ELR (cell line): ENCODE measurements at regions not wholly inside any gene's neighbourhood (a gene's known extent, or its start where the extent isn't known, plus 50 kb on each side); places are given as distances from the start of the nearest gene placed in this dataset.
"Not testable (repeated sequence)": the region's sequence is repeated elsewhere in the genome, so short reads cannot be mapped to it uniquely, and the experiment has no call there.

ENCODE experiments used
- DNase-seq: peaks from one replicate; pipeline ENCODE4 v3.0.0-alpha.2; 2015; ENCODE audit warnings: low read depth

- DNase-seq, result not testable (repeated sequence)
These were observed 323.0 kb upstream of the ATP10A start for GRCh38 chr15:26186138-26186537.

DNA sequence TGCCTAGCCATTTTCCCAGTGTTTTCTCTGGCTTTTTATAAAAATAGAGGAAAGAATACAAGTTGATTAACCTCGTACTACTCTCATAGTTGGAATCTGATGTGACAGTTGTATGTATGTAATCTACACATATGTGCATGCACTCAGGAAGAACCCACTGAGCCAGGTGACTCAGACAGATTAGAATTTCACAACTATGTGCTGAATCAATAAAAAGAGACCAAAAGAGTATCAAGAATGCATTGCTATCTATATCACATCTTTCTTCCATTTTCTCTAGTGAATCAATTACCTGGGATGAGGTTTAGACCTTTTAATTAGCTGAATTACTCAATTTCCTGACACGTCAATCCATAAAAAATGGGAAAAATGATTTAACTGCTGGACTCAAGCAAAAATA, 319.3 kb upstream of the ATP10A start:
- no peak for DNase-seq

- DNase-seq, result no peak
These were observed 316.8 kb upstream of the ATP10A start for GRCh38 chr15:26179906-26180305.

DNA sequence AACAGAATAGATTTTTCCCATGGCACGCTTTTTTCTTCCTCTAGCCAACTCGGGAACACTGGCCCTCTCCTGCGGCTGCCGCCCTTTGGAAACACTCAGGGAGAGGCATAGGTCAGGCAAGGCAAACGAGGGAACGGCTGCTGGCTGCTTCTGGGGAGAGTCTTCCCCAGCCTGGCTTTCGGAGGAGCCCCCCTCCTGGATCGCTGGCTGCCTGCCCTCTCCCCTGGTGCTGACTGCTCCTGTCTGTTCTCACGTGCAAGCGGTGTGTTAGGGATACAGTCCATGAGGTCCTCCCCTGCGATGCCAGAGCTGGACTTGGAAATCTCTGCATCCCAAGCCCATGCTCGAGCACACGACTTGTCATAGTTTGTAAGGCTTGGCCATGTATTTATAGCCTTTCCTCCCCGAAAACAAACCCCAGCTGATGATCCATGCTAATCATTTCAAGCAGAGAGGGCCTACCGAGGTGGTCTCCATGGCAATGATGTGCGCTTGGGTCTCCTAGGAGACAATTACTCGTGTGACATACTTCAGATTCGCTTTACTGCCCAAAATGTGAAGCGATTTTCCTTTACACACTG, 315.6 kb upstream of the ATP10A start:
- DNase-seq, result no peak

GRCh38 chr15:26177816-26178215, 314.7 kb upstream of the ATP10A start:
- no peak for DNase-seq

DNA sequence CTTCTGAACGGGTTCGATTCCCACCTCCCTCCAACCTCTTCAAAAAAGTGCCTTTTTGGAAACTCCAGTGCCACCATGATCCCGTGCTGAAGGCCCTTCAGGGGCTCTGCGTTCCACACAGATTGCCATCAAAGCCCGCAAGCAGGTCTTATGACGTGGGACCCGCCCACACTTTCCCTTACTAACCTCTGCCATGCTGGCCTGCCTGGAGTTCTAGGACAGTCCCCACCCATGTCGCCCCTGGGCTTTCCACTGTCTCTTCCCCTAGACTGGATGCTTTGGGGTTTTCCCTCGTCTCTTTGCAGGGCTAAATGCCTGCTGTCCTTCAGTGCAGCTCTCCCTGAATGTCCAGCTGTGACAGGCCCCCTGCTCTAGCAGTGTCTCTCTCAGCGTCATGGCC, 313.7 kb upstream of the ATP10A start:
- no peak for DNase-seq

- DNase-seq, result no peak
These were observed 308.1 kb upstream of the ATP10A start for GRCh38 chr15:26171266-26171665.

GRCh38 chr15:26166429-26166828, 303.3 kb upstream of the ATP10A start:
- DNase-seq, result no peak

DNA sequence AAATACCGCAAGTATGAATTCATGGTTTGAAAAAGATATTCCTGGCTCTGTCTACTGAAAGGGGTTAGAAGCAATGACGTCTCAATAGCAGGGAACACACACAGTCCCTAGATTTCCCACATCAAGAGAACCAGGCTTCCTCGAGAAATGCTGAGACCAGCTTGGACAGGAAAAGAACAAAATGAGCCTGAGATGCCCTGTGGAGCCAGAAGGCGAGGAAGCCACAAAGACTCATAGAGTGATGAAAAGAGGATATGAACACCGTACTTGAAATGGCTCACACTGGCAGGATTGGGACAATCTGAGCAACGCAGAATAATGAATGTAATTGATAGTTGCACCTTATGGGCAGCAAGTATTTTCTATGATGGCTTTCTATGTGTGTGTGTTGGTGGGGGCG, 302.4 kb upstream of the ATP10A start:
- no peak for DNase-seq

DNA sequence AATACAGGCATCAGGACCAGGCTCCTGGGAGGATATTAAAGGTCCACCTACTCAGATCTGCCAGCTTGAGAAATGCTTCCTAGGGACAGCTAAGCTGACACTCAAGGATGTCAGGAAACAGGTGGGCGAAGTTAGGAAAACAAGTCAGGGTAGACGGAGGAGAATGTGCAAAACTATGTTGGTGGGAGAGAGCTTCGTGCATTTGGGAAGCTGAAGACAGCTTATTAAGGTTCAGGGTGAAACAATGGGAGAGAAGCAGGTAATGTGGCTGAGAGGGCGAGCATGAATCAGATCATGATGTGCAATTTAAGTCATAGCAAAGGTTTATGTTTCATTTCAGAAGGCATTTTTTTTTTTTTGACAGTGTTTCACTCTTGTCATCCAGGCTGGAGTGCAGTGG, 297.2 kb upstream of the ATP10A start:
- DNase-seq, result no peak

GRCh38 chr15:26158176-26158575, 295.0 kb upstream of the ATP10A start:
- DNase-seq, result no peak

GRCh38 chr15:26157081-26157480, 294.0 kb upstream of the ATP10A start:
- no peak for DNase-seq

DNA sequence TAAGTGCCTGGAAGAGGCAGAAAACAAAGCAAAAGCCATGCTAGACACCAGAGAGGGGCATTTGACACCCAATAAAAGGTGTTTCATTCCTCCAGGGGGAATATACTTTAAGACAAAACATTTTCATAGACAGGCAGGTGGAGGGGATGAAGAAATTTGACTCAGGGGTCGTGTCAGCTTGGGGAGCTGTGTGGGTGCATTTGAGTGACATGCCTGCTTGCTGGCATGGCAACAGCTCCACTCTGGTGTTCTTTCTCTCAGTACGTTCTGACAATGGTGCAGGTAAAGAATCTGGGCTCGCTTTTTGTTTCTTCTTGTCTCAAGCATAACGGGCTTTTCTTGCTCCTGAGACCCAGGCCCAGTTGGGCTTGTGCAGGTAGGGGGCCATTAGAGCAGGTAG, 292.9 kb upstream of the ATP10A start:
- DNase-seq, result no peak

DNA sequence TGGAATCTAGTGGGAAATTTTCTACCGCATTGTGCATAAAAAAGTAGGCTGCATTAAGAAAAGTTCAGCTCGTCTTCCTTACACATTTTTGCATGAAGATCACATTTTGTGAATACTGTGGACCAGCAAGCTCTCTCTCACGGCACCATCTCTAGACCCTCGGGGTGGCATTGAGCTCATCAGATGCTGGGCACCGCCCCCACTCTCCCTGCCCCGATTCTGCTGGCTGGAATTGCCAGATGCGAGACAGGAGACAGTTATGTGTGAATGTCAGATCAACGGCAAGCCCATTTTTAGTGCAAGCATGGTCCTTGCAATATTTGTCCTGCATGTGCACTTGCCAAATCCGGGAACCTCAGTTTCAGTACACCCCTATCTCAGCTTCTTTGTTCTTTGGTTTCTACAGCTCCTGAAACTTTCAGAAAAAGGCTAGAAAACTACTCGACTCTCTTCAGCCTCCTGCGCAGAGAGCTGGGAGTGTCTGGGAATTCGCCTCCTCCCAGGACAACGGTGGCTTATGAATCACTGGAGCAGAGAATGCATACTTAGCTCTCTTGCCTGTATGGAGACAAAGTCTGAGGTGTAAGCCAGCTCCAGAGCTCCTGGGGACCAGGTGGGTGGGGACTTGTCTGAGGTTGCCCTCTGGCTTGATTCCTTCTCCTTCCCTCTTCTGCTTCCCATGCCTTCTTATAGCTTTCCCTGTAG, 285.2 kb upstream of the ATP10A start:
- no peak for DNase-seq

DNA sequence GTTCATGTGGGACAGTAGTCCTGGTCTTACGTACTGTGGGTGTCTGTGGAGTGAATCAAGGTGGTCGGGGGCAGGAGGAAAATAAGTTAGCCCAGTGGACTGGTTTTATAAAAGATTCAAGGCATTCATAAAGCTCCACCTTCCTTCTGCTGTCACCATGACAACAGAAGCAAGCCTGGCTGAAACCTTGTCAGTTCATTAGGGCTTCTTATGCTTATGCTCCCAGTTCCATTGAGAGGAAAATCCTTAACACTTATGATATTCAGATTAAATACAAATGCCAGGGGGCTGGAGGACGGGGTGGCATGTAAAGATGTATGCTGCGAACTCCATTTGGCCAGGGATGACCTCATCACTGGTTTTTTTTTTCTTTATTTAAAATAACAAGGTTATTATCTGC, 283.1 kb upstream of the ATP10A start:
- no peak for DNase-seq

- no peak for DNase-seq
These were observed 282.7 kb upstream of the ATP10A start for GRCh38 chr15:26145796-26146195.

DNA sequence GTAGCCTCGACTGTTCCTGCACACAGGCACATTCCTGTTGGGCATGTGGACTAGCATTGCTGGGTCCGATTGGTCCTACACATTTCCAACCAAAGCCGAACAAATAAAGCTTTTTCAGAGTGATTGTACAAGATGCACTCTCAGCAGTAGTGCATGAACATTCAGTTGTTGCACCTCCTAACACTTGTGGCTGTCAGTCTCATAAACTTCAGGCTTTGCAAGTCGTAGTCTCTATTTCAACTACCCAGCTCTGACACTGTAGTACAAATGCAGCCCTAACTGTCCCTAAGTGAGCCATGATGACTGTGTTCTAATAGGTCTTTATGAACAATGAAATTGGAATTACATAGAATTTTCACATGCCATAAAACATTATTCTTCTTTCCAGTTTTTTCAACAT, 281.7 kb upstream of the ATP10A start:
- no peak for DNase-seq

GRCh38 chr15:26143221-26143620, 280.1 kb upstream of the ATP10A start:
- no peak for DNase-seq

DNA sequence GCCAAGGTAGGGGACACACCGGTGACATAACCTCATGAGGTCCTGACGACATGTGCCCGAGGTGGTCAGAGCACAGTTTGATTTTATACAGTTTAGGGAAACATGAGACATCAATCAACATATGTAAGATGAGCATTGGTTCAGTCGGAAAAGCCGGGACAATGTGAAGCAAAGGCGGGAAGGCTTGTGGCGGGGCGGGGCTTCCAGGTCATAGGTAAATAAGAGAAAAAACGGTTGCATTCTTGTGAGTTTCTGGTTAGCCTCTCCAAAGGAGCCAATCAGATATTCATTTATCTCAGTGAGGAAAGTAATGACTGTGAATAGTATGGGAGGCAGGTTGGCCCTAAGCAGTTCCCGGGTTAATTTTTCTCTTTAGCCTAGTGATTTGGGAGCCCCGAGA, 271.7 kb upstream of the ATP10A start:
- no peak for DNase-seq

DNA sequence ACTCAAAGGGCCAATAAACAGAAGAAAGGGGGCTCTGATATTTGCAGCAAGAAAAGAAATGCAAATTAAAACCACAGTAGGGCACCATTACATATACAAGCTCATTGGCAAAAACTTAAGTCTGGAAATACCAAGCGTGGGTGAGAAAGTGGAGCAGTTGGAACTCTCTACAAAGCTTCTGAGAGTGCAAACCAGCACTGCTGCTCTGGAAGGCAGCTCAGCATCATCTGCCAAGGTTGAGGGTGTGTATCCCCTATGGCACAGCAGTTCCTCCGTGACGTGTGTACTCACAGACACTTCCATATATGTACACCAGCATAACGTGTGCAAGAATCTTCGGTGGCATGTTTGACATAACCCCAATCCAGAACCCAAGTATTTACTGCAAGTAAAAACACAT, 271.0 kb upstream of the ATP10A start:
- DNase-seq, result no peak

GRCh38 chr15:26132811-26133210, 269.7 kb upstream of the ATP10A start:
- DNase-seq, result no peak

- DNase-seq, result no peak
These were observed 266.7 kb upstream of the ATP10A start for GRCh38 chr15:26129852-26130251.

DNA sequence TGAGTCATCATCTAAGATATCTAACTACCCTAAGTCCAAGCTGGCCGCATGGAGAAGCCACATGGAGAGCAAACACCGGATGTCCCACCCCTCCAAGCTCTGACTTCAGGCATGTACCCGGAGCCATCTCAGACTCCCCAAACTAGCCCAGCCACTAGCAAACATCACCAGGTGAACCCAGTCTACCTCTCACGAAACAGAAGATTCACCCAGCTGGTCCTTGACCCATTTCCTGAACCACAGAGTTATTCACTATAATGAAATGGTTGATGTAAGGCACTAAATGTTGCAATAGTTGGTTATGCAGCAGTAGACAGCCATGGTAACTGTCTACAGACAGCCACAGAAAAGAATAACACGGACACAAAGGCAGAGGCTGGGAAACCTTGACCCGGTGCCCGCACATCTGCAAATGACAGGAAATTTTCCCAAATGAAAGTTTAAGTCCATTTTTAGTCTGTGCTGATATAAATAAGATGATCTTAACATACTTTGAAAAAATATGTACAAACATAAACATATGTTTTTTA, 265.5 kb upstream of the ATP10A start:
- no peak for DNase-seq

DNA sequence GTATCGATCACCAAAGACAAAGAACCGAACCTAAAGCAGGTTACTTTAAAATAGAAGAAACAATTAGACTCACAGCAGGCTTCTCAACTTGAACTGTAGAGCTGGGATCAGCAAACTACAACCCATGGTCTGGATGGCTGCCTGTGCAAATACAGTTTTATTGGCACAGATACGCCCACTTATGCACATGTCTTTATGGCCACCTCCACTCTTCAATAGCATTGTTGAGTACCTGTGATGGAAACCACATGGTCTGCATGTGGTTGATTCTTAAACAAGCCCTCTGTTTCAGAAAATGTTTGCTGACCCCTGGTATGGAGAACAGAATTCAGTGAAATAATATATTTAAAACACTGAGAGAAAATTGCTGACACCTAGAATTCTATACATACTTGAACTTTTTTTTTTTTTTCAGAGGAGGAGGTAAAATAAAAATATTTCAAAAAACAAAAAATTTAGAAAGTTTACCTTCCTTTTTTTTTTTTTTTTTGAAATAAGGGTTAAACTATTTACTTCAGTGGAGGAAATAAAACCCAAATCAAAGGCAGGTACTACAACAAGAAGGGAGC, 263.8 kb upstream of the ATP10A start:
- no peak for DNase-seq
